H1 (cell line): ENCODE measurements at regions not wholly inside any gene's neighbourhood (a gene's known extent, or its start where the extent isn't known, plus 50 kb on each side); places are given as distances from the start of the nearest gene placed in this dataset.

Experiments
- CTCF ChIA-PET: fragments of 300-600 bp; sonication (Branson Sonifier 250); formaldehyde crosslinking; loops from one replicate; lab custom pipeline; 2021; ENCODE audit not compliant: partially characterized antibody; lab: Charles Lee
- POLR2A ChIA-PET: fragments of 300-600 bp; sonication (Branson Sonifier 250); formaldehyde crosslinking; loops from one replicate; lab custom pipeline; 2021; ENCODE audit warnings: inconsistent platforms; ENCODE audit not compliant: partially characterized antibody; lab: Charles Lee
- DNase-seq, 2 experiments: peaks; one replicate each; pipeline versions ENCODE4 v3.0.0 to v3.0.0-alpha.2; 2010 to 2022; ENCODE audit warnings: low spot score in 2 of 2, low read depth in 1 of 2, mixed read lengths in 1 of 2
- FAIRE-seq: peaks from 2 replicates; lab custom pipeline; 2011; peaks lifted over from hg19 to GRCh38; lab: Jason Lieb, UNC
- H2AFZ ChIP-seq: 2 replicates; pipeline ENCODE4 v1.8.1; 2012; ENCODE audit warnings: low read length, inconsistent platforms
- H2AK5ac ChIP-seq: 2 replicates; pipeline ENCODE4 v1.6.1; 2013; ENCODE audit warnings: low read depth, low read length
- H2BK120ac ChIP-seq: replicated peaks from 2 replicates; pipeline ENCODE3; 2013; ENCODE audit warnings: low read depth, low read length, inconsistent platforms
- H2BK12ac ChIP-seq: 2 replicates; pipeline ENCODE4 v1.6.1; 2013; ENCODE audit warnings: low read depth, low read length
- H2BK15ac ChIP-seq: 2 replicates; pipeline ENCODE4 v1.6.1; 2013; ENCODE audit warnings: low read length
- H2BK20ac ChIP-seq: 2 replicates; pipeline ENCODE4 v1.6.1; 2013; ENCODE audit warnings: low read length
- H2BK5ac ChIP-seq: 2 replicates; pipeline ENCODE4 v1.6.1; 2013; ENCODE audit warnings: low read depth, low read length
- H3K14ac ChIP-seq: 2 replicates; pipeline ENCODE4 v1.6.1; 2013; ENCODE audit warnings: inconsistent platforms; ENCODE audit not compliant: insufficient read length
- H3K18ac ChIP-seq: 2 replicates; pipeline ENCODE4 v1.6.1; 2013; ENCODE audit warnings: low read length; ENCODE audit errors: extremely low read depth
- H3K23ac ChIP-seq: 2 replicates; pipeline ENCODE4 v1.6.1; 2013; ENCODE audit warnings: inconsistent platforms; ENCODE audit not compliant: insufficient read length
- H3K23me2 ChIP-seq: 2 replicates; pipeline ENCODE4 v1.6.1; 2013; ENCODE audit warnings: low read depth, low read length
- H3K27ac ChIP-seq: 2 replicates; pipeline ENCODE4 v1.6.1; 2011; ENCODE audit warnings: low read depth, low read length, inconsistent platforms
- H3K27me3 ChIP-seq, 4 experiments: replicated peaks in 1 of 4; 1 replicate in 1 of 4; 2 replicates in 3 of 4; pipeline versions ENCODE4 v1.6.1 to v1.8.1; 2011 to 2013; ENCODE audit warnings: low read length in 3 of 4, mild to moderate bottlenecking in 3 of 4, inconsistent platforms in 2 of 4, mixed read lengths in 2 of 4, moderate library complexity in 1 of 4; ENCODE audit not compliant: control insufficient read depth in 3 of 4, insufficient read depth in 3 of 4; ENCODE audit errors: extremely low read depth in 1 of 4
- H3K36me3 ChIP-seq, 4 experiments: 2 replicates each; pipeline versions ENCODE4 v1.6.1 to v1.8.1; 2011 to 2013; ENCODE audit warnings: mild to moderate bottlenecking in 4 of 4, low read length in 3 of 4, moderate library complexity in 2 of 4, control low read depth in 1 of 4, inconsistent platforms in 1 of 4; ENCODE audit not compliant: insufficient read depth in 4 of 4, control insufficient read depth in 2 of 4
- H3K4ac ChIP-seq: replicated peaks from 2 replicates; pipeline ENCODE3; 2013; ENCODE audit warnings: low read length, low read depth, mixed read lengths, inconsistent platforms; ENCODE audit not compliant: insufficient read length
- H3K4me1 ChIP-seq, 4 experiments: replicated peaks in 1 of 4; 1 replicate in 1 of 4; 2 replicates in 3 of 4; pipeline versions ENCODE4 v1.6.1 to v1.8.1; 2011 to 2013; ENCODE audit warnings: low read length in 3 of 4, inconsistent platforms in 2 of 4, mixed read lengths in 1 of 4; ENCODE audit not compliant: insufficient read depth in 4 of 4, control insufficient read depth in 3 of 4
- H3K4me2 ChIP-seq, 2 experiments: 2 replicates each; pipeline versions ENCODE4 v1.6.1 to v1.8.1; 2011 to 2013; ENCODE audit warnings: low read depth in 2 of 2, low read length in 2 of 2, control low read depth in 1 of 2, inconsistent platforms in 1 of 2, mild to moderate bottlenecking in 1 of 2; ENCODE audit not compliant: insufficient read depth in 1 of 2
- H3K4me3 ChIP-seq, 4 experiments: fragments of 200-600, 300-600 bp in 1 of 4; sonication (generic), shearing (Covaris generic), sonication (Bioruptor Twin) in 1 of 4; 2 replicates each; pipeline versions ENCODE4 v1.5.1 to v1.8.1; 2011 to 2016; ENCODE audit warnings: low read length in 4 of 4, low read depth in 3 of 4, control low read depth in 2 of 4, inconsistent platforms in 2 of 4, mild to moderate bottlenecking in 2 of 4, mixed read lengths in 1 of 4, moderate library complexity in 1 of 4; ENCODE audit not compliant: insufficient read depth in 2 of 4; ENCODE audit errors: extremely low read depth in 1 of 4
- H3K56ac ChIP-seq: replicated peaks from 2 replicates; pipeline ENCODE3; 2013; ENCODE audit warnings: low read depth, mild to moderate bottlenecking, mixed read lengths, low read length, inconsistent platforms; ENCODE audit not compliant: insufficient read length
- H3K79me1 ChIP-seq: 2 replicates; pipeline ENCODE4 v1.6.1; 2013; ENCODE audit warnings: low read depth, low read length, control low read depth
- H3K79me2 ChIP-seq, 2 experiments: 2 replicates each; pipeline versions ENCODE4 v1.6.1 to v1.8.1; 2012 to 2013; ENCODE audit warnings: low read length in 2 of 2, mild to moderate bottlenecking in 2 of 2, inconsistent platforms in 1 of 2; ENCODE audit not compliant: insufficient read depth in 2 of 2, control insufficient read depth in 1 of 2
- H3K9ac ChIP-seq, 4 experiments: replicated peaks in 1 of 4; 1 replicate in 1 of 4; 2 replicates in 3 of 4; pipeline versions ENCODE4 v1.6.1 to v1.8.1; 2011 to 2013; ENCODE audit warnings: low read depth in 3 of 4, low read length in 3 of 4, control low read depth in 2 of 4, mild to moderate bottlenecking in 2 of 4, moderate library complexity in 2 of 4, inconsistent platforms in 1 of 4; ENCODE audit errors: extremely low read depth in 1 of 4
- H3K9me3 ChIP-seq, 2 experiments: 2 replicates each; pipeline versions ENCODE4 v1.6.1 to v1.8.1; 2012 to 2013; ENCODE audit warnings: mild to moderate bottlenecking in 2 of 2, moderate library complexity in 2 of 2, control low read depth in 1 of 2, inconsistent platforms in 1 of 2, low read depth in 1 of 2, low read length in 1 of 2, mixed read lengths in 1 of 2; ENCODE audit not compliant: insufficient read depth in 2 of 2
- H4K20me1 ChIP-seq, 2 experiments: replicated peaks in 1 of 2; 2 replicates each; pipeline versions ENCODE3 to v1.8.1; 2011 to 2013; ENCODE audit warnings: inconsistent platforms in 2 of 2, low read length in 2 of 2, mild to moderate bottlenecking in 1 of 2; ENCODE audit not compliant: insufficient read depth in 2 of 2, control insufficient read depth in 1 of 2
- H4K5ac ChIP-seq: 2 replicates; pipeline ENCODE4 v1.6.1; 2013; ENCODE audit warnings: low read length, low read depth, mixed read lengths, inconsistent platforms; ENCODE audit not compliant: insufficient read length
- H4K8ac ChIP-seq: 2 replicates; pipeline ENCODE4 v1.8.0; 2013; ENCODE audit warnings: mild to moderate bottlenecking, moderate library complexity, low read length, inconsistent platforms; ENCODE audit not compliant: insufficient read depth; ENCODE audit errors: extremely low read depth
- H4K91ac ChIP-seq: replicated peaks from 2 replicates; pipeline ENCODE3; 2013; ENCODE audit warnings: low read length, mixed read lengths, inconsistent platforms; ENCODE audit not compliant: insufficient read length
- CBX8 ChIP-seq: fragments of 300-800, 300-1000 bp; sonication (generic); IDR thresholded peaks from 2 replicates; pipeline ENCODE4 v1.7.1; 2016; ENCODE audit warnings: low read depth, low read length, borderline replicate concordance
- EGR1 ChIP-seq: IDR thresholded peaks from 2 replicates; pipeline ENCODE4 v1.6.1; 2011; ENCODE audit warnings: low read depth, low read length, borderline replicate concordance
- JUN ChIP-seq: IDR thresholded peaks from 2 replicates; pipeline ENCODE4 v1.6.1; 2011; ENCODE audit warnings: low read depth, mild to moderate bottlenecking, improper control_type of control experiment, low read length
- MAFK ChIP-seq: IDR thresholded peaks from 2 replicates; pipeline ENCODE4 v1.6.1; 2012; ENCODE audit warnings: low read depth, mild to moderate bottlenecking, improper control_type of control experiment, low read length
- PHF8 ChIP-seq: fragments of 200-600 bp; sonication (generic); conservative IDR thresholded peaks from 2 replicates; pipeline ENCODE4 v1.7.1; 2012; ENCODE audit warnings: low read depth, mild to moderate bottlenecking, inconsistent platforms, low read length, moderate library complexity
- RAD21 ChIP-seq, 2 experiments: IDR thresholded peaks in 1 of 2; conservative IDR thresholded peaks in 1 of 2; 2 replicates each; pipeline ENCODE4 v1.6.1; 2011; ENCODE audit warnings: low read depth in 2 of 2, low read length in 2 of 2, improper control_type of control experiment in 1 of 2, inconsistent platforms in 1 of 2, mild to moderate bottlenecking in 1 of 2, moderate library complexity in 1 of 2
- RFX5 ChIP-seq: IDR thresholded peaks from 2 replicates; pipeline ENCODE4 v1.6.1; 2011; ENCODE audit warnings: low read depth, low read length, improper control_type of control experiment, borderline replicate concordance
- SP2 ChIP-seq: IDR thresholded peaks from 2 replicates; pipeline ENCODE4 v1.6.1; 2012; ENCODE audit warnings: mild to moderate bottlenecking, low read length, inconsistent platforms
- YY1 ChIP-seq: IDR thresholded peaks from 2 replicates; pipeline ENCODE4 v1.6.1; 2011; ENCODE audit warnings: low read depth, mild to moderate bottlenecking, low read length
- ZNF274 ChIP-seq: IDR thresholded peaks from 2 replicates; pipeline ENCODE4 v1.7.0; 2012; ENCODE audit warnings: low read length, borderline replicate concordance; ENCODE audit errors: extremely low read depth
- WGBS, 2 experiments: shearing (Covaris generic) in 1 of 2; methylation state at CpG; one replicate each; pipeline versions ENCODE4 v1.1.6 to v1.1.7; 2013 to 2015; ENCODE audit warnings: low lambda C conversion rate in 2 of 2, mixed read lengths in 2 of 2, inconsistent platforms in 1 of 2, low coverage in 1 of 2, missing lambda C conversion rate in 1 of 2; ENCODE audit not compliant: insufficient replicate concordance in 2 of 2, insufficient coverage in 1 of 2, insufficient read length in 1 of 2; ENCODE audit errors: extremely low coverage in 1 of 2, missing lambda C conversion rate in 1 of 2; 5-methylcytosine and 5-hydroxymethylcytosine counted together
- TF ChIP-seq, protein P1 (sequence below): IDR thresholded peaks from 2 replicates; pipeline ENCODE4 v1.6.1; 2011; ENCODE audit warnings: low read length, improper control_type of control experiment
- TF ChIP-seq, protein P2 (sequence below): IDR thresholded peaks from 2 replicates; pipeline ENCODE4 v1.6.1; 2012; ENCODE audit warnings: inconsistent platforms

DNA sequence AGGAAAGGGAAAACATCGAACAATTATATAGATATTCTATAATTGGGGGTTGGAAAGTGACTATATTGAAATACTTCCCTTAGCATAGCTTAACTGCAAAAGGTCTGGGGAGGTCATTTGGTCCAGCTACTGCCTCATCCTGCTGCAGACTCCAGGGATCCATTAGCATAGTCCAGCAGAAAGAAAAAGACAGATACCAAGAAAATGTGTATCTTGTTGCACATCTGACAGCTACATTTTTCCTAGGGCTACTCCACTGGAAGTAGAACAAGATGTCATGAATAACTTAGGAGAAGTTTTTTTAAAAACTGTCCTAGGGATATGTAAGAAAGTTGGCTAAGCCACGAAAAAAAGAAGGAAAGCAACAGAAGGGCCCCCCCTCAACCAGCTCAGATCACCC, 92.9 kb upstream of the SLC30A5 start:
- Histone ChIP-seq H3K14ac (no peak overlapping the region), H3K36me3 (no peaks in the 10 kb centered on the region), H4K91ac (no peak overlapping the region), H3K4me2 (no peak overlapping the region), H2BK5ac (no peak overlapping the region), H3K9me3 (no peaks in the 10 kb centered on the region), H2BK20ac (no peak overlapping the region), H3K18ac (no peak overlapping the region), H3K23me2 (no peaks in the 10 kb centered on the region; the same call in 1 of the 2 replicates), H3K79me1 (no peaks in the 10 kb centered on the region), H3K79me2 (no peaks in the 10 kb centered on the region), H2AK5ac (no peak overlapping the region), H4K5ac (no peak overlapping the region), H3K4me1 (no peaks in the 10 kb centered on the region), H2BK12ac (no peak overlapping the region), H3K56ac (no peak overlapping the region), H3K4ac (no peak overlapping the region), H3K4me3 (no peak overlapping the region), H2BK120ac (no peak overlapping the region), H4K20me1 (no peaks in the 10 kb centered on the region), H2BK15ac (no peak overlapping the region), H3K27me3 (no peaks in the 10 kb centered on the region), H4K8ac (no peak overlapping the region), H2AFZ (no peak overlapping the region), H3K23ac (no peak overlapping the region), H3K27ac (no peak overlapping the region), H3K9ac (no peak overlapping the region)
- ChIA-PET POLR2A (no interaction called here), CTCF (interaction anchor here (0.7 to 2.0 kb wide), 5 partner anchors 24 to 746 kb away, joined by 3 to 6 read pairs (median 3); no protein-coding TSS in a partner anchor)
- DNase-seq (no peak), FAIRE-seq (no peak)
- 93% methylated on average over 2 of the region's 2 CpGs; no CpG with 5 or more reads in 1 of the 2 experiments for WGBS, 2 experiments
- TF ChIP-seq RFX5: no peak
- TF ChIP-seq, protein P1, sequence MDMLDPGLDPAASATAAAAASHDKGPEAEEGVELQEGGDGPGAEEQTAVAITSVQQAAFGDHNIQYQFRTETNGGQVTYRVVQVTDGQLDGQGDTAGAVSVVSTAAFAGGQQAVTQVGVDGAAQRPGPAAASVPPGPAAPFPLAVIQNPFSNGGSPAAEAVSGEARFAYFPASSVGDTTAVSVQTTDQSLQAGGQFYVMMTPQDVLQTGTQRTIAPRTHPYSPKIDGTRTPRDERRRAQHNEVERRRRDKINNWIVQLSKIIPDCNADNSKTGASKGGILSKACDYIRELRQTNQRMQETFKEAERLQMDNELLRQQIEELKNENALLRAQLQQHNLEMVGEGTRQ: no peak
- TF ChIP-seq MAFK: no peak
- no peak for TF ChIP-seq RAD21 (IDR thresholded peaks at IDR 0.05 in 1 of 2, conservative IDR thresholded peaks at IDR 0.05 in 1 of 2; ENCODE audit: low read depth in 2 of 2, low read length in 2 of 2)
- TF ChIP-seq CBX8: no peak
- TF ChIP-seq PHF8: no peak
- no peak for TF ChIP-seq YY1
- TF ChIP-seq JUN: no peak
- TF ChIP-seq EGR1: no peak
- TF ChIP-seq SP2: no peak
- no peak for TF ChIP-seq ZNF274
- TF ChIP-seq, protein P2, sequence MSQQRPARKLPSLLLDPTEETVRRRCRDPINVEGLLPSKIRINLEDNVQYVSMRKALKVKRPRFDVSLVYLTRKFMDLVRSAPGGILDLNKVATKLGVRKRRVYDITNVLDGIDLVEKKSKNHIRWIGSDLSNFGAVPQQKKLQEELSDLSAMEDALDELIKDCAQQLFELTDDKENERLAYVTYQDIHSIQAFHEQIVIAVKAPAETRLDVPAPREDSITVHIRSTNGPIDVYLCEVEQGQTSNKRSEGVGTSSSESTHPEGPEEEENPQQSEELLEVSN: no peak
